Loucy (cell line): ENCODE measurements at regions not wholly inside any gene's neighbourhood (a gene's known extent, or its start where the extent isn't known, plus 50 kb on each side); places are given as distances from the start of the nearest gene placed in this dataset.

Experiments
- CTCF ChIP-seq: fragments of 200-600 bp; sonication (generic); conservative IDR thresholded peaks from 2 replicates; pipeline ENCODE4 v1.5.1; 2014; ENCODE audit warnings: mild to moderate bottlenecking, antibody characterized with exemption, low read length
- EZH2phosphoT487 ChIP-seq: fragments of 200-600 bp; IDR thresholded peaks from 2 replicates; pipeline ENCODE4 v1.6.1; 2018; ENCODE audit warnings: antibody characterized with exemption, mild to moderate bottlenecking, moderate library complexity, borderline replicate concordance

GRCh38 chr3:82957696-82958095, 1196.3 kb upstream of the GBE1 start:
- TF ChIP-seq CTCF: no peak
- TF ChIP-seq EZH2phosphoT487: no peak
